Stimulated activated CD4-positive, alpha-beta T cell treated with anti-CD3 and anti-CD28 coated beads, Interleukin-15, amount 100 ng/mL, for 1 hour (primary cell): ENCODE measurements at regions not wholly inside any gene's neighbourhood (a gene's known extent, or its start where the extent isn't known, plus 50 kb on each side); places are given as distances from the start of the nearest gene placed in this dataset.
"Not testable (repeated sequence)": the region's sequence is repeated elsewhere in the genome, so short reads cannot be mapped to it uniquely, and the experiment has no call there.

Experiments
- DNase-seq, 2 donors: peaks; one replicate each; pipeline ENCODE4 v3.0.0-alpha.2; 2020; ENCODE audit warnings: low read depth in 1 of 2, low spot score in 1 of 2

DNA sequence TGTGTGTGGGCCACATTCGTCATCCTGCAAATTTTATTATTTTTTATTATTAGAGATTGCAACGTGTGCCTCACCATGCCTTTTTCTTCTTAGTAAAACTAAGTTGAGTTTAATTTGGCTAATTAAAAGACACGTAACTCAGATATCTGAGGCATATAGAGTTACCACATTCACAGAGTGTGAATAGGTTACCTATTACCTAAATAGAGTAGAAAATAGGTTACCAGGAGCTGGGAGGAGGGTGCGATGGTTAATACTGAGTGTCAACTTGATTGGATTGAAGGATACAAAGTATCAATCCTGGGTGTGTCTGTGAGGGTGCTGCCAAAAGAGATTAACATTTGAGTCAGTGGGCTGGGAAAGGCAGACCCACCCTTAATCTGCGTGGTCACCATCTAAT lies 116.3 kb upstream of the CARD11 start:
- not testable (repeated sequence) for DNase-seq

DNA sequence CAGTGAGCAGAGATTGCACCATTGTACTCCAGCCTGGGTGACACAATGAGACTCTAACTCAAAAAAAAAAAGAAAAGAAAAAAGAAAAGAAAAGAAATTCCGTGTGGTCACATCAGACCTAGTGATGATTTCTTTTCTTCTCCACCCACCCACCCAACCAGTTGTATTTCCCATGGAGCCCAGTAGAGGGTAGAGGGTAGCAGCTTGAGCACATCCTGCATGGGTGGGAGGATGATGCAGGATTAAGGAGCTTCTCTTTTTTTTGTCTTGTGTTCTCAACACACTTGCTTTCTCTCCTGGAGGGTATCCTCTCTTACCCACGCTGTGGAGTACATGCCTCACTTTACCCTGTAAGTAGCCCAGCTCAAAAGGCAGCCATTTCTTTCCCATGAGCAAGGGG lies 118.6 kb upstream of the CARD11 start:
- DNase-seq, result no peak

- DNase-seq, result not testable (repeated sequence)
Measured at GRCh38 chr7:3162798-3163197, 119.1 kb upstream of the CARD11 start.

- DNase-seq, result no peak
Measured at GRCh38 chr7:3164380-3164792, 120.7 kb upstream of the CARD11 start.

GRCh38 chr7:3165681-3166580 lies 122.3 kb upstream of the CARD11 start:
- DNase-seq, result no peak

DNA sequence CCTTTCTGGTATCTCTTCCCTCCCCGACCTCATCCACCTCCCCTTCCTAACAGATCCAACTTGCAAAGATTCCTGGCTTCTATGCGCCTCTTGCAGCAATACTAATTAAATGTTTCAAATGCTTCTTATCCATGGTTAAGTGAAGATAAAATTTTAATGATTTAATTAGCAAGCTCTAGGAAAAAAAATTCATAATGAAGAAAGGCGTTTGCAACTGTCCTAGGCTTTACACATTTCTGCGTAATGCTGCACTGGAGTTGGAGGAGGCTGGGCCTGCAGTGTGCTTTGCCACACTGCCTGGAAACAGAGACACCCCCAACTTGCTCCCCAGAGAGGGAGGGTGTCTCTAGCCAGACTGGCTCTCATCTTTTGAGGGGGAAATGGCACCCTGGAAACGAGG lies 123.9 kb upstream of the CARD11 start:
- no peak for DNase-seq

DNA sequence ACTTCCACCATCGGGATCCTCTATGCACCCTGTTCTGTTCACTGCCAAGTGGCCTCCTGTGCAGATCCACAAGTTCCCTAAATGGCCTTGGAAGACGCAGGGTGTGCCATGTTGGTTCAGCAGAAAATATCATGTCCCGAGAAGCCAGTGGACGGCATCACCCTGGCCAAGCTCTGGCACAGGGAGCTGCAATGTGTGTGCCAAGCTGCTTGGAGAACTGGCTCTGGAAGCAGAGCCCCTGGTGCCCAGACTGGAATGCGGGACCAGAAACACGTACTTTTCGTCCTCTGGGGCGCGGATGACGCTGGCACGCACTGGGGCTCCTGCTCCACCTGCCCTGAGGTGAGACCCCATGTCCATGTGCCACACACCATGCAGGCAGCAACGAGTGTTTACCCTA lies 124.7 kb upstream of the CARD11 start:
- no peak for DNase-seq

DNA sequence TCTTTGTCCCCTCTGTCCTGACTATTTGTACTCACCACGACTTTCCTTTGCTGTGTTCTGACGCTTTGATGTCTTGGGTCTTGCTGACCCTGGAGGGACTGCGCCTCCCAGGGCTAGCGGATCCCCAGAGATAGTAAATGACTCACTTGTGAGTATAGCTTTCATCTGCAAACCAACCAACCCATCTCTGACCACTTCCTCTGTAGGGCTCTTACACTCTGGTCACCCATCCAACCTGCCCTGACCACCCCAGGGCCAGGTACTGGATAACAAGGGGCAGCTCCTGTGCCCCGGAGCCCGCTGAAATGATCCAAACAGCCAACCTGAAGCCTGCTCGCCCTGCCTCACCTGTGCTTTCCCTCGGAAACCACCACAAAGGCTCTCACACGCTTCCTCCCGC lies 125.2 kb upstream of the CARD11 start:
- DNase-seq, result no peak

DNA sequence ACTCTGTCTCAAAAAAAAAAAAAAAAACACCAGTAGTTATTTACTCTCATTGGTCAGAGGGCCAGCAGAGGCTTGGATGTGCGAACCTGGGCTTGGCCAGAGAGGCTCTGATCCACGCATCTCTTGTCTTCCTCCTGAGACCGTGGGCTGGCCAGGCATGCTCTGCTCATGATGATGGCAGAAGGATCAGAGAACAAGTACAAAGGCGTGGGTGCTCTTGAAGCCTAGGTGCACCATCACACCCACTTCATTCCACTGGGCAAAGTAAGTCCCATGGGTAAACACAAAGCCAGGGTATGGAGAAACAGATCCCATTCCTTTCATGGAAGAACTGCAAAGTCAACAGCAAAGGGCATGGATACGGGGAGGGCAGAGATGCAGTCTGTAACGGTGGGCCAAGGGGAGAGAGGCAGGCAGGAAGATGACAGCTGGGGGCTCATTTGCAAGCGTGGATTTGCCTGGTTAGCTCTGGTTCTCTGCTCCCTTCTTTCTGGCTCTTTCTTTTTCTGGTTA lies 128.2 kb upstream of the SDK1 start:
- DNase-seq, result no peak

DNA sequence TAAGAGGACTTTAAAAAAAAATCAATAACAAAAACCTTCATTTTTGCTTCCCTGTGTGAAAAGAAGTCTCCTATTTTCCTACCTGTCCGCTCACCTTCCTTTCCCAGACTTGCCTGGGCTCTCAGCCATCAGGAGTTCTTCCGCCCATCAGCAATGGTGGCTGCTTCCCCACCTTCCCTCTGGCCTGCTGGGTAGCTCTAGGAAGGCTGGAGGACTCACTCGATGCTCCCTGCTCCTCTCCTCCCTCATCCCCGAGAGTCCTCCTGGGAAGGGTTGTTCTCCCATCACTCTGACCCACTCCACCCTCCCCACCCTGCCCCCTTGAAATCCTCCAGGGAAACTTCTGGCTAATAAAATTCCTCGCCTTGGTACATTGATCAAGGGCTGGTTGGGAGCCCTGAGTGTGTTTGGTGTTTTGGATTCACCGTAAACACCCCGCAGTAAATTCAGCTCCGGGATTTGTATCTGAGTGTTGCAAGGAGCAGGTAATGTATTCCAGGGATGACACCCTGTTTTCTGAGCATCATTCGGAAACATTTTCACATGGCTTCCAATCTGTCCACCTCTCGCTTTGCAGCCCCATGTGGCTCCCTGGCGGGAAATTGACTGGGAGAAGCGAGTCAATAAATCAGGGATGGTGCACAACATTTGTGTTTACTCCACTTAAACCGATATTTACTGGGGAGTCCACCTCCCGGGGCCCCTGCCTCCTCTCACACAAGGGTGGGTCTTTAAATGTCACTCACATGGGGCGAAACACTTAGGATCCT lies 126.4 kb upstream of the SDK1 start:
- no peak for DNase-seq

DNA sequence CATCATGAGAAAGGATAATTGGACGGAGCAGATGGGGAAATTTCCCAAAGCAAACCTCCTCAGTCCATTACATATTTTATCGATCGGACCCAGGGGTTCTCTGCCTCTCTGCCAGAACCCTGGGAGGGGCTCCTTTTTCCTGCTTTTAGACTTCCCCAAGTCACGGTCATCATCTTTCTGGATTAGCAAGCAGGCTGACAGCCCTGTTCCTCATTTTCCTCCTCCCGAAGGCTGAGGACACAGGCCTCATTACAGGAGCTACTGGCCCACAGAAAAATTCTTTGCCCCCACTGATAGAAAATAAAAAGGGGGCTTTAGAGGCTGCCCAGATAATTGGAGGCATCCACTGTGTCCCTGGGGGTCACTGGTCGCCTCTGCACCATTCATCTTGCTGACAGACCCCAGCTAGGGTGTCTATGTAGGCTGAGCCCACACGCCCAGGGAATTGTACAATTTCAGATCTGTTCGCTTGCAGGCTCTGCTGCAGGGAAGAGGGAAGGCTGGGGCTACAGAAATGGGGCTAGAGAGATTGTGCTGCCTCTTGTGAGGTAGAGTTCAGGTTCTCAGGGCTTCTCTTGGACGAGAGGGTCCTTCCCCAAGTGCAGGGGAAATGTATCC lies 125.7 kb upstream of the SDK1 start:
- DNase-seq, result no peak

DNA sequence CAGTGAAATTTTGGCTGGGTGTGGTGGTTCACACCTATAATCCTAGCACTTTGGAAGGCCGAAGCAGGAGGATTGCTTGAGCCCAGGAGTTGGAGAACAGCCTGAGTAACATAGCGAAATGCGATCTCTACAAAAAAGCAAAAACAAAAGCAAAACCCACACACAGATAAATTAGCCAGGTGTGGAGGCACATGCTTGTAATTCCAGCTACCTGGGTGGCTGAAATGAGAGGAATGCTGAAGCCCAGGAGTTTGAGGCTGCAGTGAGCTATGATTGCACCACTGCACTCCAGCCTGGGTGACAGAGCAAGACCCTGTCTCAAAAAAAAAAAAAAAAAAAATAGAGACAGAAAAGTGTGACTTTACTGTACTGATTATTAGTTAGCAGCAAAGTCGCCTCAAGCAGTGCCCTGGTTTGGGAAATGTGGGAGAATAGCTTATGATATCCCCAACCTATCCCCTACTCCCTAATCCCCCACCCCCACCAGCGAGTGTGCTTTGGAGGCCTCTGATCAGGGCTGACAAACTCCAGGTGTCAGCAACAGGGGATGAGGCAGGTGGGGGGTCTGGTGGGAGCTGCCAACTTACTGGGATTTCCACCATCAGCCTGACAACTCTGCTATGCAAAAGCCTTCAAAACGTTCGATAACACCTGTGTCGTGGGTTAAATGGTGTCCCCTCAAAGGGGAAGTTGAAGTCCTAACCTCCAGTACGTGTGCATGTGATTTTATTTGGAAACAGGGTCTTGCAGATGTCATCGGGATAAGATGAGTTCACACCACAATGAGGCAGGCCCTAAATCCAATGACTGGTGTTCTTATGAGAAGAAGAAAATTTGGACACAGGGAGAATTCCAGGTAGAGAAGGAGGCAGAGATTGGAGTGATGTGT lies 124.7 kb upstream of the SDK1 start:
- DNase-seq, result no peak

- DNase-seq, result no peak
Measured at GRCh38 chr7:3177271-3177670, 123.8 kb upstream of the SDK1 start.

- DNase-seq, result no peak
Measured at GRCh38 chr7:3179456-3179855, 121.6 kb upstream of the SDK1 start.

DNA sequence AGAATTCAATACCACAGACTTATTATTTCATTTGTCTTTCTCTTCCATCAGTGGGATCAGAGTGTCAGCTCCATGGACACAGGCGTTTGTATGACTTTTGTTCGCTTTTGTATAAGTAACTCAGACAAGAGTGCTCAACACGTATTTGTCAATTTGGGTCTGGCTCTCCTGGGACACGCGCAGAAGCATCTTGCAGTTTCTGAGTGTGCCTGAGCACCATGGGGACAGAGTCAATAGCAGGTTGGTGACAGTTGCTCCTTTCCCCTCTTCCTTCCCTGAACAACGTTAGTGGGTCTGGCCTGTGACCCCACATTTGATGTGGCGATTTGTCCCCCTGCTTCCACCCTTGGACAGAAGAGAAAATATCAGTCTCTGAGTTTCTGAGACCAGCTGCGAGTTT lies 120.4 kb upstream of the SDK1 start:
- no peak for DNase-seq

- not testable (repeated sequence) for DNase-seq
Measured at GRCh38 chr7:3182055-3182454, 119.0 kb upstream of the SDK1 start.

DNA sequence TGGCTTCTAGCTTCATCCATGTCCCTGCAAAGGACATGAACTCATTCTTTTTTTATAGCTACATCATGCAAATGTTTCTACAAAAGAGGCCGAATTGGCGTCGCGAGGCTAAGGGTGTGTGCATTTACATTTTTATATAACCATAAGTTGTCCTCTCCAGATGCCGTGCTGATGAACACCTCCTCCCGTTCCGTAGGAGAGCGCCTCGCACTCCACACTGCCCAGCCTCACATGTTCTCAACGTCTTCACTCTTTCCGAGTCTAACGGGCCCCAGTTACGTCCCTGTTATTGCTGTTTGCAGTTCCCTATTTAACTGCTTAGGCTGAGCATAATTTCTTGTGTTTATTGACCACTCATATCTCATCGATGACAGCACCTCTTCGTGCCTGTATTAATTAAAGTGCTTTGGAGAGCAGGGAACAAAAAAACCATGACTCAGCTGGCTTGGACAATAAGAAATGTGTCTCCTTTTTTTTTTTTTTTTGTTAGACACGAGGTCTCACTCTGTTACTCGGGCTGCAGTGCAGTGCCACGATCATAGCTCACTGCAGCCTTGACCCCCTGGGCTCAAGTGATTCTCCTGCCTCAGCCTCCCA lies 113.5 kb upstream of the SDK1 start:
- DNase-seq, result no peak

GRCh38 chr7:3188946-3189345 lies 112.1 kb upstream of the SDK1 start:
- no peak for DNase-seq

DNA sequence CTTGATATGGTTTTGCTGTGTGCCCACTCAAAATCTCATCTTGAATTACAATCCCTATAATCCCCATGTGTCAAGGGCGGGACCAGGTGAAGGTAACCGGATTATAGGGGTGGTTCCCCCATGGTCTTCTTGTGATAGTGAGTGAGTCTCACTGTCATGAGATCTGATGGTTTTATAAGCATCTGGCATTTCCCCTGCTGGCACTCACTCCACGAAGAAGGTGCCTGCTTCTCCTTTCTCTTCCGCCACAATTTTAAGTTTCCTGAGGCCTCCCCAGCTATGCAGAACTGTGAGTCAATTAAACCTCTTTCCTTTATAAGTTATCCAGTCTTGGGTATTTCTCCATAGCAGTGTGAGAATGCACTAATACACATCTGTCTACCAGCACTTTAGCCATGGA lies 109.5 kb upstream of the SDK1 start:
- DNase-seq, result no peak

DNA sequence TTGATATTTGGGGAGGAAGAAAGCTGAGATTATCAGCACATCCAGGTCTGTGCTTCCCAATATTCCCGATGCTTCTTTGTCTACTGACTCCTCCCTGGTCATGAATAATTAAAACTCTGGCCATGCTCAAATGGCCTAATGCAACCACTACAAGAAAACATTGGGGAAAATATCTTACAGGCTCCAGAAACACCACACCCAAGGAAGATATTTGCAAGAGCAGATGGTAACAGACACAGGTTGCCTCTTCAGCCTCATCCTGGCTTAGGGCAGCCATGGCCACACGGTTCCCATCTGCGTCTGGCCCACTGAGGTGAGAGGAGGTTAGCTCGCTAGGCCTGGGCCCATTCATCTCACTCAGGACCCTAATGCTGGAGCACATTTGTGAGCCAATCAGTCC lies 108.4 kb upstream of the SDK1 start:
- DNase-seq, result no peak
